ENCODE measurements at regions not wholly inside any gene's neighbourhood (a gene's known extent, or its start where the extent isn't known, plus 50 kb on each side); places are given as distances from the start of the nearest gene placed in this dataset.
"Not testable (repeated sequence)": the region's sequence is repeated elsewhere in the genome, so short reads cannot be mapped to it uniquely, and the experiment has no call there.

- DNase-seq = no peak
Measured at GRCh38 chr2:65937379-65938160, 497.4 kb upstream of the MEIS1 start.

DNA sequence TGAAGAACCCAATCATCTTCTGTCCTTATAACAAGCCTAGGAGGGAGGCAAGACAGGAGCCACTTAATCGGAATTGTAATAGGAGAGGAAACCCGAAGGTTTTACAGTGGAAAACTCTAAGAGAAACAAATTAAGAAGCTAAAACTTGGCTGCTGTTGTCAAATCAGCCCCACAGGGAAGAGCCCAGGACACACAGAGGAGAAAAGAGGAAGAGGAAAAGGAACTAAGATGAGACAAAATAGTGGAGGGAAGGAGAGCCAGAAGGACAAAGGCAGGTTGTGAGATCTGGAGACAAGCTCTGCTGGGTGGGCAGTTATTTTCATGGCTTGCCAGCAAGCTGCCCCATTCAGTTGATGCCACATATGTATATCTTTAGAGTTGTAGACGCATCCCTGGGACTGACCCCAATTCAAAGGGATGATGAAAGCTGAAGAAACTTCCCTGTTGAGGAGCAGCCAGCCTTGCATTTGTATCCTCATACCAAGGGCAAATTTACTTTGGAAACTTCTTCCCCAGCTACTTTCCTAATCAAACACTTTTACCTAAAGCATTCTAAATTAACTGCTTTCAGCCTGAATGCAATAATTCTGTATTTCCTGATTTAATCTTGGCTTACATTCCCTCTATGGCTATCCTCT, 499.8 kb upstream of the MEIS1 start:
- no peak for DNase-seq

DNA sequence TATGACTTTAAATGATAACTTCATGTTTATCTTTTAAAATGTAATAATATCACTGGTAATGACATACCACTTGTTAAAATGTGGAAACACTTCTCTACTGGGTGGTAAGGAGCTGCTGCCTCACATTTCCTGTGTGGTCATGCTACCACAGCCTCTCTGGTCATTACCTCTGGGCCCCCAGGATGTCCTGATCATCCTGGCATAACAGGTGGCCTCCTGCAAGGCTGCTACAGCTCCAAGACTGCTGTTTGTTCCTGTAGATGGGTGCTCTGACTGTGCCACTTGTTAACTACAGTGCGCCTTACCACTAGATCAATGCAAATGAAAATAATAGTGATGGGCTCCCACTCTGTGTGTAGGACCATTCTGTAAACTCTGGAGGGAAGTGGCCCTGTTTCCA, 500.2 kb upstream of the SPRED2 start:
- no peak for DNase-seq

GRCh38 chr2:65931056-65931455, 498.7 kb upstream of the SPRED2 start:
- no peak for DNase-seq

DNA sequence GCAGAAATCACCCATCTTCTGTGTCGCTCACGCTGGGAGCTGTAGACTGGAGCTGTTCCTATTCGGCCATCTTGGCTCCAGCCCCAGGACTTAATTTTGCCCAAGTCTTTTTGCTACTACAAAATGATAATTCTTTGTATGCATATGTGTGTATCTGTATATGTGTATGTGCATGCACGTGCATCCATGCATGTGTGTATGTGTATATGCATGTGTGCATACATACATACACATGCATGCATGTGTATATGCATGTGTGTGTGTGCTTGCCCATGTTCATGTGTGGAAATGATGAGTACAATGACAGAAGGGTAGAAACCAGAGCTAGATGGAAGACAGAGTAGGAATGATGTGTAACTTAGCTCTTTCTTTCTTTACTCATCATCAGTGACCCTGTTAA, 497.9 kb upstream of the SPRED2 start:
- DNase-seq = no peak

DNA sequence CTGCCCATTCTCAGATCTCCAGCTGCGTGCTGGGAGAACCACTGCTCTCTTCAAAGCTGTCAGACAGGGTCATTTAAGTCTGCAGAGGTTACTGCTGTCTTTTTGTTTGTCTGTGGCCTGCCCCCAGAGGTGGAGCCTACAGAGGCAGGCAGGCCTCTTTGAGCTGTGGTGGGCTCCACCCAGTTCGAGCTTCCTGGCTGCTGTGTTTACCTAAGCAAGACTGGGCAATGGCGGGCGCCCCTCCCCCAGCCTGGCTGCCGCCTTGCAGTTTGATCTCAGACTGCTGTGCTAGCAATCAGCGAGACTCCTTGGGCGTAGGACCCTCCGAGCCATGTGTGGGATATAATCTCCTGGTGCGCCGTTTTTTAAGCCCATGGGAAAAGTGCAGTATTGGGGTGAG, 497.3 kb upstream of the SPRED2 start:
- not testable (repeated sequence) for DNase-seq

DNA sequence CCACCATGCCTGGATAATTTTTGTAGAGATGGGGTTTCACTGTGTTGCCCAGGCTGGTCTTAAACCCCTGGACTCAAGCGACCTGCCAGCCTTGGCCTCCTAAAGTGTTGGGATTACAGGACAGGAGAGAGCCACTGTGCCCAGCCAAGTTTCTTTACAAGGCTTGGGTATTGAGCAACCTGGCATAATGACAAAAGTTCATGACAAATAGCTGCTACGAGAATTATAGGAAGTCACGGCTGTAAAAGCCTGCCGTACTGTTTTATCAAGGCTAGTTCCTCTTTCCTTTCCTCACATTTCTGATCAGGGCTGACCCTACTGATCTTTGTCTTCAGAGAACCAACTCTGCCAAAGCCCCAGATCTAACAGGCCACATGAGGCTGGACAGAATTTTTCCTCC, 490.4 kb upstream of the SPRED2 start:
- no peak for DNase-seq

DNA sequence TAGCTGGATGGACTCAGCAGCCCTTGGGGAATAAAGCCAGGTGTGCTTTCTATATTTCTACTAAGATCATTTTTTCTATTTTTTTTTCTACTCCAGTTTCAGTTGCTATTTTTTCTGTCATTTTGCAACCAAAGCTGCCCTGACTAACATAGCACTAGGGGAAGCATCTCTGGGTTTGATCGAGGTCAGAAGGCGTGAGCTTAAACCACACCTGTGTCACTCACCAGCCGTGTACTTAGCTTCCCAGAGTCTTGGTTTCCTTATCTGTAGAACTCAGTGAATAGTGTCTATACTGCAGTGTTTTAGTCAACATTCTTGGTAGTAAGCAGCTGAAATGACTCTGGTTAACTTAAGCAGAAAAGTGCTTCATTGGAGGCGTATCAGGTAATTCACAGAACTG, 489.6 kb upstream of the SPRED2 start:
- DNase-seq = no peak

DNA sequence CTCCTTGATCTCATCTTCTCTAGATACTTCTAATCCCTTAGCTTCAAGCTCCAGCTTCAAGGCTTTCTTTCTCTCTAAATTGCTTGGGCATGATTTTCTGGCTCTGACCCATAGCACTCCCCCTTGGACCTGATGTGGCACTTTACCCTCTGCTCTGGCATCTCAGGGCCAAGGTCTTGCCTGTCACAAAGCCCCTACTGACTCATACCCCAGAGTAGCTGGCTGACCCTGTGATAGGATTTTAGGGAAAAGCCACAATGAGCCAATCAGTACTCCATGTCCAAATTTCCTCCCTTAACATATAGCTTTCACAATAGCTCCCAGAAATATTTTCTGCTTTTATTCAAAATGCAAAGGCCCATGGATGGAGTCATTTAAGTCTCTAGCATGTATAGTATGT, 488.7 kb upstream of the SPRED2 start:
- DNase-seq = no peak

GRCh38 chr2:65920659-65921058, 488.3 kb upstream of the SPRED2 start:
- DNase-seq = no peak

DNA sequence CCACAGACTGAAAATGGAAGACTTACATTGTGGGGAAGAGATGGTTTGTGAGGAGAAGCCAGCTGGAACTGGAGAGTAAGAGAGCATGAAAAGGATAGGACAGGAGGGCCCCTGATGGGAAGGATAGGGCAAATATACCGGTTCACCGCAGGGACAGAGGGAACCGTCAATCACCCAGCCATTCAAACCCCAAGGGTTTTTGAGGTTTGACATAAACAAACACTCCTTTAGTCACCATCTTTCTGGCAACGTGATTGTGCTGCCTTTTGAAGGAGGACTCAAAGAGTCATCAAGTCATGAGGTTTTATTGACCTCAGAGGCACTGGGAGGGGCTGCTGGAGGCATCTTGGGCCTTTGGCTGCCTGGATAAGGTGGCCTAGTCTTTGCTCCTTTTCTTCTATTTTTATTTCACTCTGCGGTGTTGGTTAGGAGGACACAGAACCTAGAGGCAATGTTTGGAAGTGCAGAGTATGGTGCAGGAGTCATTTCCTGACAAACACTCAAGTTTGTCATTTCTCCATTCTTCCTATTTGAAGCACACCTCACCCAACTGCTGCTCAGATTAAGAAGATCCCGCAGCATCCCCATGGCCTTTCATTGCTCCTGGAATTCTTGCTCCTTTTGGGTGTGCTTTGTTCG, 487.3 kb upstream of the SPRED2 start:
- DNase-seq = no peak

- DNase-seq = no peak
Measured at GRCh38 chr2:65918760-65919187, 486.4 kb upstream of the SPRED2 start.

DNA sequence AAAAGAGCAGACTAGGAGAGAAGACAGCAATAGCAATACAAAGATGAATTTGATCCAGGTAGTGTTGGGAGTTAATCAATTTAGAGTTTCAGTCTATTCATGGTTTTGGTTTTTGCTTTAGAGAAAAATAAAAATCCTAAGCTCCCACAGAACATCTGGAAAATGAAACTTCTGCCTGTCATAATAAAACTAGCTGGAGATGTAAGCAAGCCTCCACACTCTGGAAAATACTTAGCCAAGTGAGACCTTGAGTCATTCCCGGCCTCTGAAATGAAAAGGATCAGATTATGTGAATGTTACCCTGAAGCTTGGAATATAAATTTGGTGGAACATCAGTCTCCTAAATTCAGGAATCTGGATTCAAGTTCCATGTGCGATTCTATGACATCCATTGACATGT, 485.6 kb upstream of the SPRED2 start:
- DNase-seq = no peak

- no peak for DNase-seq
Measured at GRCh38 chr2:65916785-65917295, 484.4 kb upstream of the SPRED2 start.

- no peak for DNase-seq
Measured at GRCh38 chr2:65916177-65916576, 483.8 kb upstream of the SPRED2 start.

DNA sequence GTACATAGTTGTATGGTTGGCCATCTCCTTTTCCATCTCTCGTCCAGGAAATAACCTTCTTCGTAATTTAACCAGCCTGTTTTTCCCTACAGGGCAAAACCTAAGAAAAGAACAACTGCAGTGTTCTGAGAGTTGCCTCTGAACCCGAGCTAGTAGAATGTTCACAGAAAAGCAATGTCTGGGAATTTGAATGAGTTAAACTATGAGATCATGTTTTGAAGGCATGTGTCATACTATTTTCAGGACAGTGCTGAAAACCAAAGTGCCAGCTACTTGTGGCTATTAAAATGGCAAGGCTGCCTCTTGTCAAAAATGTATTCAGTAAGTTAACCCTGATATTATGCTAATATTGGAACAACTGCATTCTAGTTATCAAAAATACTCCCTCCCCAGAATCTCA, 482.9 kb upstream of the SPRED2 start:
- DNase-seq = no peak

DNA sequence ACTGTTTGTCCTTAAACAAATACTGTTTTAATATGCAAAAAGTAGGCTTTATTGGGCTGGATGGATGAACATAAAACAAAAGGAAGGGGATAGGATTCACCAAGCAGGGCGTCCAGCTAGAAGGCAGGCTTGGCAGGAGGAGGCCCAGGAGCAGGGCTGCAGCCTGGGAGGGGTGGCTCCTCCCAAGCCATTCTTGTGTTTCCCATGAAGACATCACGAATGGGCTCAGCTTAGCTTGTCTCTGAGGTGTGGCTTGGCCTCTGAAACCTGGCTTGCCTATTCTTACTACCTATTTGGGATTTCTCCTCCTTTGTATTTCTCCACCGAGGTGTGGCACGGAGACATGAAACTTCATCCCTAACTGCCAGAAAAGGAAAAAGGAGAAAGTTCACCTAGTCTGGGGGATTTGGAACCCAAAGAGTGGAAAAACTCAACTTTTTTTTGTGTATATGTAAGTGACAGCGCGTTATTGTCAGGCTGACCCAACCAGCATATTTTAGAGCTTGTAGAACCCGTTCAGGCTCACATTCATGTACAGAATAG, 481.9 kb upstream of the SPRED2 start:
- DNase-seq = no peak

- no peak for DNase-seq
Measured at GRCh38 chr2:65913813-65914212, 481.4 kb upstream of the SPRED2 start.

GRCh38 chr2:65901756-65902155, 469.4 kb upstream of the SPRED2 start:
- DNase-seq = no peak

GRCh38 chr2:65896446-65896845, 464.0 kb upstream of the SPRED2 start:
- no peak for DNase-seq

DNA sequence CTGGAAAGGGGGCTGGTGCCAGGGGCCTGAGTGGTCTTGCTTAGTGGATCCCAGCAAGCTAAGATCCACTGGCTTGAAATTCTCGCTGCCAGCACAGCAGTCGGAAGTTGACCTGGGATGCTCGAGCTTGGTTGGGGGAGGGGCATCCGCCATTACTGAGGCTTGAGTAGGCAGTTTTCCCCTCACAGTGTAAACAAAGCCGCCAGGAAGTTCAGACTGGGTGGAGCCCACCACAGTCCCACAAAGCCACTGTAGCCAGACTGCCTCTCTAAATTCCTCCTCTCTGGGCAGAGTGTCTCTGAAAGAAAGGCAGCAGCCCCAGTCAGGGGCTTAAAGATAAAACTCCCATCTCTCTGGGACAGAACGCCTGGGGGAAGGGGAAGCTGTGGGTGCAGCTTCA, 457.7 kb upstream of the SPRED2 start:
- DNase-seq = not testable (repeated sequence)

- no peak for DNase-seq
Measured at GRCh38 chr2:65885266-65885665, 452.9 kb upstream of the SPRED2 start.

- no peak for DNase-seq
Measured at GRCh38 chr2:65881592-65881991, 449.2 kb upstream of the SPRED2 start.

- DNase-seq = no peak
Measured at GRCh38 chr2:65880436-65880835, 448.0 kb upstream of the SPRED2 start.

Measured in NCI-H2227 treated with DMSO at 0.1 percent for 48 hours (cell line).